Brain microvascular endothelial cell (primary cell): ENCODE measurements at regions not wholly inside any gene's neighbourhood (a gene's known extent, or its start where the extent isn't known, plus 50 kb on each side); places are given as distances from the start of the nearest gene placed in this dataset.
"Not testable (repeated sequence)": the region's sequence is repeated elsewhere in the genome, so short reads cannot be mapped to it uniquely, and the experiment has no call there.

Experiments used
- DNase-seq: peaks from one replicate; pipeline ENCODE4 v3.0.0-alpha.2; 2020
- H3K27ac ChIP-seq: fragments of 250-450 bp; sonication (Bioruptor Pico); 2 replicates; pipeline ENCODE4 v1.5.1; 2020; ENCODE audit warnings: mild to moderate bottlenecking, moderate library complexity
- H3K27me3 ChIP-seq: fragments of 250-450 bp; sonication (Bioruptor Pico); replicated peaks from 2 replicates; pipeline ENCODE4 v1.5.1; 2020; ENCODE audit warnings: mild to moderate bottlenecking
- H3K36me3 ChIP-seq: fragments of 250-450 bp; sonication (Bioruptor Pico); replicated peaks from 2 replicates; pipeline ENCODE4 v1.5.1; 2020; ENCODE audit warnings: mild to moderate bottlenecking
- H3K4me3 ChIP-seq: 2 replicates; pipeline ENCODE4 v1.5.1; 2011; ENCODE audit warnings: low read depth, mild to moderate bottlenecking, control low read depth, low read length, moderate library complexity
- in situ Hi-C: cut with HindIII; loops from 2 replicates; pipeline ENCODE4 v1.10.0; 2017; ENCODE audit warnings: low sequenced_read_pairs, low pct_ligation_motif_present
- TF ChIP-seq, protein P1 (sequence below): IDR thresholded peaks from 2 replicates; pipeline ENCODE4 v1.5.1; 2011; ENCODE audit warnings: low read depth, mild to moderate bottlenecking, moderate library complexity, low read length, control low read depth, inconsistent platforms; ENCODE audit errors: missing control alignments

DNA sequence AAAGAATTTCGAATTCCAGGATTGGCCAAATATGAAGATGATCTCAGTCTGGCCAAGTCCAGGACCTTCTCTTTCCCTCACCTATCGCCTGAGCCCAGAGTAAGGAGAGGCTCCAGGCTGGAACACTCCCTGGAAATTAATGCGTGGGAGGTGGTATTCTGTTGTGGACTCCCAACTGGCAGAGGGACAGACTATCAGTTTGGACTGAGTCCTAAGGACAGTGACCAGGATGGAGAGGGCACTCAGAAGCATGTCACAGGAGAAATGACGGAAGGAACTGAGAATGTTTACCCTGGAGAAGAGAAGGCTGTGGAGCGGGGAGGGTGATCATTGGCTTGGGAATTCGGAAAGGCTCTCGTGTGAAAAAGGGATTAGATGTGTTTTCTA lies 84.4 kb downstream of the RPL27A start:
- in situ Hi-C loops = no loop called here
- DNase-seq = no peak
- Histone ChIP-seq H3K27ac (peak overlapping the region; percentile 4), H3K4me3 (no peak overlapping the region), H3K27me3 (no peaks in the 10 kb centered on the region), H3K36me3 (no peaks in the 10 kb centered on the region)
- TF ChIP-seq, protein P1, sequence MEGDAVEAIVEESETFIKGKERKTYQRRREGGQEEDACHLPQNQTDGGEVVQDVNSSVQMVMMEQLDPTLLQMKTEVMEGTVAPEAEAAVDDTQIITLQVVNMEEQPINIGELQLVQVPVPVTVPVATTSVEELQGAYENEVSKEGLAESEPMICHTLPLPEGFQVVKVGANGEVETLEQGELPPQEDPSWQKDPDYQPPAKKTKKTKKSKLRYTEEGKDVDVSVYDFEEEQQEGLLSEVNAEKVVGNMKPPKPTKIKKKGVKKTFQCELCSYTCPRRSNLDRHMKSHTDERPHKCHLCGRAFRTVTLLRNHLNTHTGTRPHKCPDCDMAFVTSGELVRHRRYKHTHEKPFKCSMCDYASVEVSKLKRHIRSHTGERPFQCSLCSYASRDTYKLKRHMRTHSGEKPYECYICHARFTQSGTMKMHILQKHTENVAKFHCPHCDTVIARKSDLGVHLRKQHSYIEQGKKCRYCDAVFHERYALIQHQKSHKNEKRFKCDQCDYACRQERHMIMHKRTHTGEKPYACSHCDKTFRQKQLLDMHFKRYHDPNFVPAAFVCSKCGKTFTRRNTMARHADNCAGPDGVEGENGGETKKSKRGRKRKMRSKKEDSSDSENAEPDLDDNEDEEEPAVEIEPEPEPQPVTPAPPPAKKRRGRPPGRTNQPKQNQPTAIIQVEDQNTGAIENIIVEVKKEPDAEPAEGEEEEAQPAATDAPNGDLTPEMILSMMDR = no peak

DNA sequence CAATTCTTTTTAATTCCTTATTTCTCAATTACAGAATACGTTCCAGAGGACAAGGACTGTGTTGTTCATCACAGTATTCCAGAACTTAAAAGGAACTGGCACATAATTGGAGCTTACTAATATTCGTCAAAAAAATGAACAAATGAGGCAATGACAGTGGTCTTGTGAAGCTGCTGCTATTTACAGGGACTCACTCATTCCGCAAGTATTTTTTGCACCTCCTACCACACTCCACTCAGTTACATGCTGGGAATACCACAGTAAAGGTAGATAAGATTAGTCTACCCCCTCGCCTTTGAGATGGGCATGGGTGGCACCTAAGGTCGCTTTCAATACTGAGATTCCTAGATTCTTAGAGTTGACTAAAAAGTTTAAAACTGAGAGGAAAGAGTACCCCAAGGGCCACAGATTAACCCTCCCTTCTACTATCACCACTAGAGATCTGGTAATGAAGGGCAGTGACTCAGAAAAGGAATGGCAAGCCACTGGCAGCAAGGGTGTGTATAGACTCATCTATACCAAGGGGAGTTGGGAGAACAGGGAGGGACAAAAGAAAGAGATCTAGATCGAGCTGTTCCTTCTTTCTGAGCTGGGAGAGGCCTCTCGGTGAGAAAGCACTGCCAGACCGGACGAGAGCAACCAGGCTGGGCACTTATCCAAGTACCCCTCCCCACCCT lies 85.0 kb downstream of the RPL27A start:
- in situ Hi-C loops = no loop called here
- no peaks in the 10 kb centered on the region for H3K27me3 ChIP-seq
- DNase-seq = no peak
- peak overlapping the region; percentile 4 for H3K27ac ChIP-seq
- no peaks in the 10 kb centered on the region for H3K36me3 ChIP-seq
- H3K4me3 ChIP-seq = no peak overlapping the region
- TF ChIP-seq, protein P1 = no peak

DNA sequence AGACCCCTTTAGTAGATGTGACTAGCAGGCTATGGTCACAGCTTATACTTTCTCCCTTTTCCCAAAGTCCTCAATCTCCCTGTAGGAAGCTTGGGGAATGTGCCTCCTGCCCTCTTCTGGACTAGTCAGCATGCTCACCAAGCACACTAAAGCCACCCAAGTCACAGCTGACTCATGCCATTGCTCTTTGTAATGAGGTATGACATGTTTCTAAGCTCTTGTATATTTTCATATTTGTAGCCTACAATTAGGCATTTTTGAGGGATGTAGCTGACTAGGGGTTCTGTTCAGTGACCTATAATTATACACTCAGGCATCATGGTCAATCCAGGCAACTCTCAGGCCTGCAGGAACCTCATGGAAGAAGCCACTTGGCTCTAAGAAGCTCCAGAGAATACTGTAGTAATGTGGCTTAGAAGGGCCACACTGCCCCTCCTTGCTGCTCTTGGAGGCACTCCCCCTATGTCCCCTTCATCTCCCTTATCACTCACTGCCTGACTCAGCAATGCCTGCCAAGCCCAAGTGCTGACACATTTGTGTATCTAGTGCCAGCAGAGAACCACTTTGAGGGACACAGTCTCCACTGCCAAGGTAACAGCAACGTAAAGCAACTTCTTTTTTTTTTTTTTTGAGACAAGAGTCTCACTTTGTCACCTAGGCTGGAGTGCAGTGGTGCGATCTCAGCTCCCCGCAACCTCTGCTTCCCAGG lies 86.2 kb downstream of the RPL27A start:
- TF ChIP-seq, protein P1 = peak; percentile 61
- Histone ChIP-seq H3K27me3 (no peaks in the 10 kb centered on the region), H3K27ac (no peak overlapping the region), H3K4me3 (no peak overlapping the region), H3K36me3 (no peaks in the 10 kb centered on the region)
- DNase-seq = peak; percentile 61
- in situ Hi-C loops = no loop called here

DNA sequence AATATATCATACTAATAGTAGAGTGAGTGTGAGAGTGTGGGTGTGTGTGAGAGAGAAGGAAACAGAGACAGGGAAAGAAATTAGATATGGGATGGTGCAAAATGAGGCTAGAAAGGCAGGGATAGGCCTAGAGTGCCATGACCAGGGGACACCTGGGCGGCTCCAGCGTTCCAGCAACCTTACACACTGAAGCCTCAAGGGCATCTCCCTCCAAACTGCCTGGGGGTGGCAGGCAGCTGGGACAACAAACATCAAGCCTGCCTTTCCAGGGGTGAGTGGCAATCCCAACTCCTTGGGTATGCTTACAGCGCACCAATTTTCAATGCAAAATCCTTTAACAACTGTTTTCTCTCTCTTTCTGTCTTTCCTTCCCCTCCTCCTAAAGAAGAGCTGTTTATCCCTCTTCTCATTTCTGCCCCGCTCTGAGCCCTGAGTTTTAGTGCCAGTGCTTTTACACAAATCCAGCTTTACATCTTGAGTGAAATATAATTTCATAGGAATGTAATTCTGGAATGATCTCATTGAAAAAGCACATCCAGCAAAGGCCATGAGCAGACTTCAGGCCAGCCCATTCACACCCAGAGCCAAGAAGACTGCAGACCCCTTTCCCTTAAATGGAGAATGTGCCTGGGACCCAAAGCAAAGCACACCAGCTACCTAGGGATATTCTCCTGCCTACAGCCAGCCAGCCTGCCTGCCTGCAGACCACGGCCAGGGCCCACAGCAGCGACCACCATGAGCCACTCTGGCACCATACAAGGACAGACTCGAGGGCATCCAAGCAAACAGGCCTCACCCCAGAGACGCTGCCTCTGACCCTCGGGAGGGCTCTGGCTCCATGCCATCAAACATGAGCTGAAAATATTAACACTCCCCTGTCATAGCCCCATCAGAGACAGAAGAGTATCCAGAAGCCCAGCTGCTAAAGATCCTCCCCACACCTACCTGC lies 90.3 kb downstream of the RPL27A start:
- DNase-seq = no peak
- TF ChIP-seq, protein P1 = no peak
- no peaks in the 10 kb centered on the region for H3K27me3 ChIP-seq
- in situ Hi-C loops = no loop called here
- no peaks in the 10 kb centered on the region for H3K36me3 ChIP-seq
- H3K4me3 ChIP-seq = no peak overlapping the region
- H3K27ac ChIP-seq = no peak overlapping the region

DNA sequence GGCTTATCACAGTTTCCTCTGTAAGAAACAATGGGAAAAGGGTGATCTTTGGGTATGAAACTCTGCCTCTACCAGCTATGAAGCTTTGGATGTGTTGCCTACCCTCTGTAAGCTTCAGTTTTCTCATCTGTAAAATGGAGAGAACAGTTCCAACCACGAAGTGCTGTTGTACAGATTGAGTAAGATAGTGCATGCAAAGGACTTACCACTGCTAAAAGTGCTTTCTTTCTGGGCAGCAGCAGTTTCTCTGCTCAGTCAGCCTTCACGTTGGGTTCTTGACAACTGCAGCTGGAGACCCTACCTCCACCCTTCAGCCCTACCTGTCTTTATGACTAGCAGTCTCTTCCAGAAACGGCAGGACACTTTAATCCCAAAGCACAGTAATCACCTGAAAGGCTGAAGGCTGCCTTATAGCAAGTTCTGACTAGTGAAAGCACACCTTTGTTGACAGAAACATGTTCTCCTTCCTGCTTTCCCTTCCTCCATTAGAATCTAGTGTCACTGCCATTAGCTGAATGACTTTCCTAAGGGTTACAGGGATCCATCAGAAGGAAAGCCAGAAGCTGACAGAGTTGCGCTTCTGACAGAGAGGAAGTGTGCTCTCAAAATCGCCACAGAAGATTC lies 91.4 kb downstream of the RPL27A start:
- Histone ChIP-seq H3K36me3 (no peaks in the 10 kb centered on the region), H3K27me3 (no peaks in the 10 kb centered on the region), H3K4me3 (no peak overlapping the region), H3K27ac (no peak overlapping the region)
- TF ChIP-seq, protein P1 = no peak
- in situ Hi-C loops = no loop called here
- no peak for DNase-seq

DNA sequence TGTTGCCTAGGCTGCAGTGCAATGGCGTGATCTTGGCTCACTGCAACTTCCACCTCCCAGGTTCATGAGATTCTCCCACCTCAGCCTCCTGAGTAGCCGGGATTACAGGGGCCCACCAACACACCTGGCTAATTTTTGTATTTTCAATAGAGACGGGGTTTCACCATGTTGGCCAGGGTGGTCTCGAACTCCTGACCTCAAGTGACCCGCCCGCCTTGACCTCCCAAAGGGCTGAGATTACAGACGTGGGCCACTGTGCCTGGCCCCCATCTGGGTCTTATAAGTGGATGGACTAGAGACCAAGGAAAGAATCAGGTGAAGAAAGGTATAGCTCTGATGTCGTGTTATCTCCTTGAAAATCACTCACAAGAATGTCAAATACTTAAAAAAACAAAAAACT lies 92.3 kb downstream of the RPL27A start:
- H3K27ac ChIP-seq, DNase-seq, H3K36me3 ChIP-seq, H3K27me3 ChIP-seq, in situ Hi-C loops, H3K4me3 ChIP-seq: not testable (repeated sequence)
